GM19043 (cell line): ENCODE measurements at regions not wholly inside any gene's neighbourhood (a gene's known extent, or its start where the extent isn't known, plus 50 kb on each side); places are given as distances from the start of the nearest gene placed in this dataset.
"Not testable (repeated sequence)": the region's sequence is repeated elsewhere in the genome, so short reads cannot be mapped to it uniquely, and the experiment has no call there.

Experiments used
- ATAC-seq: cut with Tn5 transposase; IDR thresholded peaks from one replicate; pipeline ENCODE4 v1.9.1; 2021; ENCODE audit warnings: low read depth; ENCODE audit not compliant: unreplicated experiment

- no peak for ATAC-seq
Measured at GRCh38 chr14:57150449-57150848, 118.3 kb downstream of the EXOC5 start.

GRCh38 chr14:57139173-57139572 lies 129.5 kb downstream of the EXOC5 start:
- no peak for ATAC-seq

DNA sequence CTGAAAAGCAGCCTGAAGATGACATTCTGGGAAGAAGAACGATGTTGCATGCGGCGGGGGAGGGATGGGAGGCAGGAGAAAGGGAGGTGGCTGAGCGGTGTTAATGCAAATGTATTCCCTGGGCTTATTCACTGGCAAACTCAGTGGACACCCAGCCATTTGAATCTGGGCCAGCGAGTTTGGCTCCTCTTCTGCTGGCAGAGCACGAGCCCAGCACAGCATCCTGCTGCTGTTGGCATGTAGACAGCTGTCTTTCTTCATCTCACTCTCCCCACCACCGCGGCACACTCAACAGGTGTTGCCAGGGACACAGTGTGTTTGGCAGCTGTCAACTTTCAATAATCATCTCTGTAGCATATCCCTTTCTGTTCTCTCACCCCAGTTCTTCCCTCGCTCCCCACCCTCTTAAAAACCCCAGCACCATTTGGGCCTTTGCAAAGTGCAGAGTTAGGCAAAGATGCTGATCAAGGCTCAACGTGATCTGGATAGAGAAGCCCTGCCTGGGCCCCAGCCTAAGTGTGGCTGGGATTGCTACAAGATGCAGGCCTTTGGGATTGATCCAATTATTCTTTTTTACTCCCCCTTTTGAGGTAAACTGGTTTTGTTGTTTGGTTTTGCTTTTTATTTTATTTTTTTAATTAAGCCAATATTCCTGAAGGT lies 131.9 kb downstream of the EXOC5 start:
- no peak for ATAC-seq

- not testable (repeated sequence) for ATAC-seq
Measured at GRCh38 chr14:57127809-57128208, 140.9 kb downstream of the EXOC5 start.

- ATAC-seq: no peak
Measured at GRCh38 chr14:57122129-57122528, 146.6 kb downstream of the EXOC5 start.

- not testable (repeated sequence) for ATAC-seq
Measured at GRCh38 chr14:57112072-57112807, 156.5 kb downstream of the EXOC5 start.

DNA sequence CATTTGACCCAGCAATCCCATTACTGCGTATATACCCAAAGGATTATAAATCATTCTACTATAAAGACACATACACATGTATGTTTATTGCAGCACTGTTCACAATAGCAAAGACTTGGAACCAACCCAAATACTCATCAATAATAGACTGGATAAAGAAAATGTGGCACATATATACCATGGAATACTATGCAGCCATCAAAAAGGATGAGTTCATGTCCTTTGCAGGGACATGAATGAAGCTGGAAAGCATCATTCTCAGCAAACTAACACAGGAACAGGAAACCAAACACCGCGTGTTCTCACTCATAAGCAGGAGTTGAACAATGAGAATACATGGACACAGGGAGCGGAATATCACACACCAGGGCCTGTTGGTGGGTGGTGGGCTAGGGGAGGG lies 158.3 kb downstream of the EXOC5 start:
- ATAC-seq: not testable (repeated sequence)

- ATAC-seq: no peak
Measured at GRCh38 chr14:57091030-57091608, 177.6 kb downstream of the EXOC5 start.

DNA sequence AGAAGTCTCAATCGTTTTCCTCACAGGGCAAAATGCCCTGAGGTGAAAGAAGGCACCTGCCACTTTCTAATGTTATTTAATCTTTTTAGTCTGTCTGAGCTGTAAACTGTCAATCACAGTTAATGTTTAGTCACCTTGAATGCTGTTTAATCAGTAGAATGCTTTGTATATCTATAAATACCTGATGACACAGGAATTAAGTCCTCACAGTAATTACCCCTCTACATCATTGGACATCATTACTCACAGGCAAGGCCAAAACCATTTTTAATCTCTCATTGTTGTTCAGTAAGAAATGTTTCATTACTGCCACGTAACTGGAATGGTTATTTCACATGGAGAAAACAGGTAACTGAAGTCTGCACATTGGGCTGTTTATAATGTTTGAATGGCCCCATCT lies 178.8 kb downstream of the EXOC5 start:
- no peak for ATAC-seq

DNA sequence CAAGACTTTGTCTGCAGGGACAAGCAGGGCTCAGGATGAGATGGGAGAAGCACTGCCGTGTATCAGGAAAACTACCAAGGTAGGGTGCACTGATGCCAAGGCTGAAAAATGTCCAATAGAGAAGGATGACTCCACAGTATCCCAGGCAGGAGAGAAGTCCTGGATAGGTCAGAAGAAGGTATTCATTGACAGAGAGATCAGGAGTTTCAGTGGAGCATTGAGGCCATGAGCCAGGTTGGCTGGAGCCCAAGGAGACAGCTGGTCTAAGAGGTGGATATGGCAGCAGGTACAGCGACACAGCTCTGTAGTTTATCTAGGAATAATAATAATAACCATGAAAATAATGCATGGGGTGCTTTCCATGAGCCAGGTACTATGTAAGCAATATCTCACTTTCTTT lies 180.9 kb downstream of the EXOC5 start:
- ATAC-seq: no peak

- no peak for ATAC-seq
Measured at GRCh38 chr14:57086271-57087162, 182.2 kb downstream of the EXOC5 start.

- ATAC-seq: no peak
Measured at GRCh38 chr14:57085801-57086200, 182.9 kb downstream of the EXOC5 start.

GRCh38 chr14:57085043-57085442 lies 183.7 kb downstream of the EXOC5 start:
- no peak for ATAC-seq

- no peak for ATAC-seq
Measured at GRCh38 chr14:57080691-57081090, 188.0 kb downstream of the EXOC5 start.

DNA sequence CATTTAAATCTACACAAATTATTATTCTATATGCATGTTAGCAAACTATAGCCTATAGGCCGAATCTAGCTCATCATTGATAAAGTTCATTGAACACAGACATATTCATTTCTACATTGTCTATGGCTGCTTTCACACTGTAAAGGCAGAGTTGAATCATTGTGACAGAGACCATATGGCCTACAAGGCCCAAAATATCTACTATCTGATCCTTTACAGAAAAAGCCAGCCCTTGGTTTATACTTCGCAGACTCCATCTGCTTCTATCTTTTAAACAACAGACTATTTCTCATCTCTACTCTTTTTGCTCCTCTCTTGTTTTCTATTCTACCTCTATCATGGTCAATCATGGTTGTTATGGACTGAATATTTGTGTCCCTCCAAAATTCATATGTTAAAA lies 190.7 kb downstream of the EXOC5 start:
- no peak for ATAC-seq

DNA sequence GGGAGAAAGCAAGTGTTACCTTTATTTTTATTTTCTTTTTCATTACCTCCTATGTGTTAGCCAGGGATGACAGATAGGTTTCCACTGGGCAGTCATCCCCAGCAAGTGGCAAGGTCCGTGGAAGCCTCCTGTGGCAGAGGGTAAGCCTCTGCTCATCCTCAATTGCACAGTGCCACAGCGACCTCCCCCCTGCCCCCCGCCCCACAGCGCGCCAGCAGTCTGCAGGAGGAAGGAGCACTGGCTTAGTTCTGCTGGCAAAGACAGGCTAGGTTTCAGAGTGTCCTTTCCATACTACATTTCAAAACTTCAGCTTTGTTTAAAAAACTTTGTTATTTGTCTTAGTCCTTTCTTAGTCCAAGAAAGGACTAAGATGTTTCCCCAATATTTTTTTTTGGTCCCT lies 194.7 kb downstream of the EXOC5 start:
- no peak for ATAC-seq

- no peak for ATAC-seq
Measured at GRCh38 chr14:57071639-57072038, 197.1 kb downstream of the EXOC5 start.

GRCh38 chr14:57069702-57070101 lies 199.0 kb downstream of the EXOC5 start:
- ATAC-seq: no peak

DNA sequence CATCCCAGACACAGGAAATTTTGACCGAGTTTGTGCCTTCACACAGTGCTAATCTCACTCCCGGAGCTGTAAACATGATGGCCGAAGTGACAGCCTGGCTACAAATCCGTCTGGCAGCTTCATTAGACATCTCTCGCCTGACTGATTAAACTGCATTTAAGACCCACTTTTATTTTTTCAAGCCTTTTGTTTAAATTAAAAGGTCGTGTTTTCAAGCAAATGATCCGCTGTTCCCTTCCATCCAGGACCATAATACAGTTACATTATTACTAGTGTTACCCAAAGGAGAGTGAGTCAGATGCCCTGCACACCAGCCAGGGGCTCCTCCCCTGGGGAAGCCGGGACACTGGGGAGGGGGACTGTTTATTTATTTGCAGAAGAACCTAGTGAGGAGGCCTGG lies 200.2 kb downstream of the EXOC5 start:
- no peak for ATAC-seq

DNA sequence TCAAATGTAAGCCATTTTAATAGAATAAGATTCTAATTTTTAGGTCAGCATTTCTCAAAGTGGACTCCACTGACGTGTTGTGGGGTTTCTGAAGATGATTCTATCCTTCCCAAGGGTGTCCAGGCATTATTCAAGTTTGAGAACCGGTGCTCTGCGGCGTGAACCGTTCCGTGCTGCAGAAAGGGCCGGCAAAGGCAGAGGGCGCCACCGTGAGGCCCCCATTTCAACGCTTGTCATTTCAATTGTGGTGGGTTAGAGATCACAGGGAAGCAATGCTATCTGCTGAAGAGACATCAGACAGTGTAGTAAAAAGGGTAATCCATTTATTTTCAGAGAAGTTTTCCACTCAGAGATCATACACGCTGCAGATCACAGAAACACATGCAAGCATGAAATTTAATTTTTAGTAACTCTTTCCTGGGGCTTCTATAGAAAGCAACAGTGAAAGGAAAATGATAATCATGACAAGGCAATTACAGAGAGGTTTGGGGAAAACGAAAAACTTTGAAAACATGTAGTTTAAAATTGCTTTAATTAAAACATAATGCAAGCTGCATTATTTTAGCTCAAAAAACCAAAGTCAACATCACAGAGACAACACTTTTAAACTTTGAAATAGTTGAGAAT lies 201.7 kb downstream of the EXOC5 start:
- ATAC-seq: no peak
